GF-D8 (cell line): ENCODE measurements at regions not wholly inside any gene's neighbourhood (a gene's known extent, or its start where the extent isn't known, plus 50 kb on each side); places are given as distances from the start of the nearest gene placed in this dataset.
A peak's percentile ranks its signal among the peaks of the same experiment; 100 is the strongest.
"Not testable (repeated sequence)": the region's sequence is repeated elsewhere in the genome, so short reads cannot be mapped to it uniquely, and the experiment has no call there.

ENCODE experiments used
- DNase-seq: peaks from one replicate; lab custom pipeline; 2025; lab: John Stamatoyannopoulos, UW

GRCh38 chr10:78342827-78343653 is 309.4 kb downstream of the RPS24 start:
- DNase-seq = no peak

GRCh38 chr10:78344257-78344656 is 310.6 kb downstream of the RPS24 start:
- not testable (repeated sequence) for DNase-seq

GRCh38 chr10:78345515-78345914 is 311.9 kb downstream of the RPS24 start:
- not testable (repeated sequence) for DNase-seq

DNA sequence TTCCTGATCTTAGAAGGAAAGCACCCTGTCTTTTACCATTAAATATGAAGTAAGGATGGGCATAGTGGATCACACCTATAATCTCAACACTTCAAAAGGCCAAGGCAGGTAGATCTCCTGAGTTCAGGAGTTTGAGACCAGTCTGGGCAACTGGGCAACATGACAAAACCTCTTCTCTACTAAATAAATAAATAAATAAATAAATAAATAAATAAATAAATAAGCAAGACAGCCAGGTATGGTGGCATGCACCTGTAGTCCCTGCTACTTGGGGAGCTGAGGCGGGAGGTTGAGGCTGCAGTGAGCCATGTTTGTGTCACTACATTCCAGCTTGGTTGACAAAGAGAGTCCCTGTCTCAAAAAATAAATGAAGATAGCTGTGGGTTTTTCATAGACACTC is 313.1 kb downstream of the RPS24 start:
- DNase-seq = no peak

GRCh38 chr10:78348411-78349164 is 314.9 kb downstream of the RPS24 start:
- DNase-seq = no peak

- DNase-seq = no peak
These were observed 315.5 kb downstream of the RPS24 start for GRCh38 chr10:78349165-78349516.

DNA sequence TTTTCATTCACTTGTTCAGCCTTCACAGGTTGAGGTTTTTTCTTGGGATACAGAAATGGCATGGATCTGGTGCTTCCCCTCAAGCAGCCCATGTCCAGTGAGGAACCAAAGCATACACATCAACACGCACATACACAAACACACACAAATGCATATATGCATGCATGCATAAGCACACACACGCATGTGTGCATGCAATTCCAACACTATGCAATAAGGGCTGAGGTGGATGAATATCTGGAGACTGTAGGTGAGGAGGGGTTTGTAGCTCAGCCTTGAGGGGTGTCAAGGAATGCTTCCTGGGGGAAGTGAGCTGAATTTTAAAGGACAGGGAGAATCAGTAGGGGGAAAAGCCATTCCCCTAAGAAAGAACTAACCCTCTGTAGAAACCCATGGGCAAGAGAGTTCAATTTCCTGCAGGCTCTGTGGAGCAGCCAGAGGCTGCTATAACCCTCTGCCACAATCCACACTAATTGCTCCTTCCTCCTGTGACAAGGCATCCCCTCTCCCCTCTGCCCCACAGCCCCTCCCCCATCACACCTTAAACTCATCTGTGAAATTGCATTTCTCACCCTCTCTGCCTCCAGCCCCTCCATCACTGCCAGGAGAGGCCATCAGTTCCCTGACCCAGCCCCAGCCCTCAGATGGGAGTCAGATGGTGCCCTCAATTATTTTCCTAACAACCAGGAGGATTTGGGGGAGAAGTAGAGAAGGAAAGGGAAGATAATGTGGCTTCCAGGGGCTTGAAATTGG is 316.4 kb downstream of the RPS24 start:
- DNase-seq = no peak

- no peak for DNase-seq
These were observed 317.6 kb downstream of the RPS24 start for GRCh38 chr10:78351283-78351682.

GRCh38 chr10:78351809-78352208 is 318.1 kb downstream of the RPS24 start:
- no peak for DNase-seq

- no peak for DNase-seq
These were observed 320.0 kb downstream of the RPS24 start for GRCh38 chr10:78353636-78354035.

DNA sequence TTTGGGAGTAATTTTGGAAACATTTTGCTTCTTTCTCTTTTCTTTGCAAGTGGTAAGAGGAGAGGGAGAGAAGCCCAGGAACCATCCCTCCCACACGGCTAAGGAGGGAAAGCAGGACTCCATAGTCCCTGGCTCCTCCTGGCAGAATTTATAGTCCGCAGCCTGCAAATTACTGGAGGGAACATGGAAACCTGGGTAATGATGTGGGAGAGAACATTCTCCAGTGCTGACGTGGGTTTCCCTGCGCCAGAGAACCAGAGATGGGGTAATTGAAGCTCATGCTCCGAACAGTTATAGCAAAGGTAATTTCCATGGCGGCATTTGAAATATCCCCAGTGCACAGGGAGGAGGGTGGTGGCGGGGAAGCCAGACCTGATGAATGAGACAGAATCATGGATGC is 320.4 kb downstream of the RPS24 start:
- DNase-seq = no peak

DNA sequence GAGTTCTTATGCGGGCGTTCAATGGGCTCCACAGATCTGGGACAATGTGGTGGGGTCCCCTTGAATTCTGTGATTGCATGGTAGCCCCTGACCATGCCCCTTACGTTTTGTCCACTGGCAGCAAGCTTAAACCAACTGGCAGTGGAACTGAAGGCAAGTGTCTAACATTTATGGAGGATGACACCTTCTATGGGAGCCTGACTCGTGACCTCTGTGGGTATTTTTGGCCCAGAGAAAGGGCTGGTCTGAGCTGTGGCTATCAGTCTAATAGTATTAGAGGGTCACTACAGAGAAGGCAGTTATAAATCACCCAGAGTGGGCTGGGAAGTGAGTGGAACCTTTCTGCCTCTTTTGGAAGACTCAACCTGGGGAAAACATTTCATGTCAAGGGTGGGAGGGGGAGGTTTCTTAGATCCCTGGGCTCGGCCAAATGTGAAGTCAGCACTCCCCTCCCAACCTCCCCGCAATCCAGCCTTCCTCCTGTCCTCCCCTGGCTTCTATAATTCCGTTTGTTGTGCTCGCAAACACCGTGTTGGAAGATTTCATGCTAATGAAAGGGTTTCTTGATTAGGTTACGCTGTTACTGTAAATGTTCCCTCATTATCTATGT is 322.7 kb downstream of the RPS24 start:
- DNase-seq = no peak

DNA sequence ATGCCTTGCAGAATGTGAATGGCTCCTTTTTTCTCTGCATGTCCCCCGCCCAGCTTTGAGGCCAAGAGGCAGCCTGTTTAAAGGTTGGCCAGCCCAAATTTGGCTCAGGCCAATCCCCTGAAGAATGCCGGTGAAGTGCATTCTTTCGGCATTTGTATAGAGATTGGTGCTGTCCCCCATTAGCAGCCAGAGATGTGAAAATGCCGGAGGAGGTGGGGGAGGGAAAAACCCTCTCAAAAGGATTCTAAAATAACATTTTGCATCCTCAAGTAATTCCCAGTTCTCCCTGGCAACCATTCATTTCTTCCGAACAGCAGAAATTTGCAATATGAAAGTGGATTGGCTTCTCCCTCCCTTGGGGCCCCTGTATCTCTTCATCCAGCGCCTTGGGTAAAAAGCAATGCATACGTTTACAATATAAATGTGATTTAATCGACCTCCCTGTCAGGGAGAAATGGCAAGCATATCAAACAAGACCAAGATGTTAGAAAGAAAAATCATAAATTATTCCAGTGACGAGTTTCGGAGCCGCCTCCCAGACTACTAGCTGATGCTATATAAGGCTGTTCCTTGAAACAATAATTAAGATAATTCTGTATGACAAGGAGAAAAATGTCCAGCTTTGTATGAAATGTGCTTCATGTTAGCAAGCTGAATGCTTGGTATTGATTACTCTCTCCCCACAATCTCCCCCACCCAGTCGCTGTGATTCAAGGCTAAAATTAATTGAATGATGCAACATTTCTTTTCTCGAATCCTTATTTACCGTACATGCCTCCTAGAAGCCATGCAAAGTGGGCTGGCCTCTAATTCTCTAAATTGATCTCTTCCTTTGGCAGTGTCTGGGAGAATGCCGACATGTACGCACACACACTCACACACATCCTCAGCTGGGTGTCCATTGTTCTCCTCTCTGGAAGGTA is 323.7 kb downstream of the RPS24 start:
- DNase-seq = no peak

- DNase-seq = no peak
These were observed 324.7 kb downstream of the RPS24 start for GRCh38 chr10:78358351-78358750.

DNA sequence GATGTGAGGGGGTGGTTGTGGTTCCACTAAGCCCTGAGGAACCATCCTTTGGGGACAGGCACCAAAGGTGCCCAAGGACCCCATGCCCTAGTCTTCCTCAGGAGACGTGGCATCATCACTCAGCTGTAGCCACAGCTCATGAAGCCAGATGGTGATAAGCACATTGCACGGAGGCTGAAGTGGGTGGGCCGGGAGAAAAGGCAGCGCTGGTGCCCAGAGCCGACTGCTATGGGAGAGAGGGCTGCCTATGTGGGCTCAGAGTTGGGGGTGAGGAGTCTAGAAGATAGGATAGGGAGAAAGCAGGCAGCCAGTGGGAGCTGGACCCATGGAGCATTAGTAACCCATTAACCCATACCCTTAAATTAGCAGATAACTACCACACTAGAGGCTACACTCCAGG is 325.3 kb downstream of the RPS24 start:
- no peak for DNase-seq

DNA sequence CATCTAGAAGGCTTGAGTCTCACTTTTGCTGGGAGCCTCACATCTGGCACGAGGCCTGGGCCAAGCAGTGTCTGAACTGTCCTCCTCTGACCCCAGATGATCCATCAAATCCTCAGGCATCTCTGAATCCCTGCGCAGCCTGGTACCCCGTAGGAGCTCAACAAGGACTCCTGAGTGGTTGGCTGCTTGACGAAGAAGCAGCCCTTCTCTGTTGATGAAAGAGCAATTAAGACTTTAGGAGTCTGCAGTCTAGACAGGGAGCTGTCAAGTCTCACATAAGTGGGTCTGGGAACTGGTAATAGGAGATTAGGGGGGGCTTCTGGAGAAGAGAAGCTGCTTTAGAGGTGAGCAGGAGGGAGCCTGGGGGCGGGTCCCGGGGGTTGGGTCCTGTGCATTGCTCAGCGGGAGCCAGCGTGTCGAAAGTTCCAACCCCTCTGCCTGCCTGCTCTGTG is 326.0 kb downstream of the RPS24 start:
- DNase-seq = no peak

DNA sequence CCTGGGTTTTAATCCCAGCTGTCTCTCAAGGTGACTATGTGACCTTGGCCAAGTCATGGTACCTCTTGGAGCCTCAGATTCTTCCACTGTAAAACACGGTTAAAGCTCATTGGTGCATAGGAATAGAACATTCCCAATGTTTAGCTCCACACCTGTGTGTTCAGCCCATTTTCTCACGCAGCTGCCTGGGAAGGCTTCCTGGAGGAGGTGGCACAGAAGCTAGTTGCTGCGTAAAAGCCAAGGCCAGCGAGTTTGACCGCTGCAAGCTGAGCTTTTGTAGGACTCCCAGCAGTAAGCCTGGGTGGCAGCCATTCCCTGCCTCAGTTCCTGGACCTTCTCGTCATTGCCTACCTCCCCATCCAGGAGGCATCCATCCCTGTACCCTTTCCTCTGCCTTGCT is 326.6 kb downstream of the RPS24 start:
- DNase-seq = no peak

- DNase-seq = no peak
These were observed 327.4 kb downstream of the RPS24 start for GRCh38 chr10:78361031-78361430.

DNA sequence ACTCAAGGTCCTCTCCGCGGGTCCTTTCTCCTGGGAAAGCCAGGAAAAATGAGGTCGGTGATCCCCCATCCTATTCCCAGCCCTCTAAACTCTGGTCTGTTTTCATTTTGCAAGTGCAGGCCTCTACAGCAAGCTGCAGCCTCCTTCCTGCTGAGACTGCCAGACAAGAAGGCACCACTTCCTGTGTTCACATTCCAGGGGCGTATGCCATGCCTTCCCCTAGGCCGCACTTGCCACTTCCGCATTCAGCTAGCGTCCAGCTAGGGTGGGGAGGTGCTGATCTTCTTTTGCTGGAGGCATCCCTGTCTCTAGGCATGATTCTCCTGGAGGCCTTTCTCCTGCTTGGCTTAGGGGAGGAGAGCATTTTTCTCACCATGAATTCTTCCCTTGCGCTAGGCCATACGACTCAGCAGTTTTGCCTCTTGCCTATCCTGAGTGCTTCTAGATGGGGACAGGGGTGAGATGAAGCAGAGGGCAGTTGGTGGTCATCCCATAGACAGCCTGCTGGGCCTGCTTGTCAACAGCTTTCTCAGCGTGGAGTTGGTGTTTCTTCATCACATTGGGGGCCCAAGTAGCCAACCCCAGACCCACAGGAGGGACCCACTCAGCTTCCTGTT is 328.9 kb downstream of the RPS24 start:
- peak; percentile 65 for DNase-seq

DNA sequence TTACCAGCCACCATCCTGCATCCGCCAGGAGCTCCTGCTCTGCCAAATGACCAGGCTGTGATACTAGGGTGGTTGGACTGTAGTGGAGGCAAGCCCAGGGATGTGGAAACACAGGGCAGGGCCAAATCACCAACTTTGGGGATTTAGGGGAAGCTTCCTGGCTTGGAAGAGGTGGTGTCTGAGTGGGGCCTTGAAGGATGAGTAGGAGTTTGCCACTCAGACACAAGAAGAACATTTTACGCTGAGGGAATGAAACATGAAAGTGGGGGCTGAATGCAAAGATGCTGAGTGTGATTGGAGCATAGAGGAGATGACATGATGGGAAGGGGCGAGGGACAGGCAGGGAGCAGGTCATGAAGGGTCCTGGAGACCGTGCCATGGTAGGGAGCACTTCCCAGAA is 329.5 kb downstream of the RPS24 start:
- no peak for DNase-seq

DNA sequence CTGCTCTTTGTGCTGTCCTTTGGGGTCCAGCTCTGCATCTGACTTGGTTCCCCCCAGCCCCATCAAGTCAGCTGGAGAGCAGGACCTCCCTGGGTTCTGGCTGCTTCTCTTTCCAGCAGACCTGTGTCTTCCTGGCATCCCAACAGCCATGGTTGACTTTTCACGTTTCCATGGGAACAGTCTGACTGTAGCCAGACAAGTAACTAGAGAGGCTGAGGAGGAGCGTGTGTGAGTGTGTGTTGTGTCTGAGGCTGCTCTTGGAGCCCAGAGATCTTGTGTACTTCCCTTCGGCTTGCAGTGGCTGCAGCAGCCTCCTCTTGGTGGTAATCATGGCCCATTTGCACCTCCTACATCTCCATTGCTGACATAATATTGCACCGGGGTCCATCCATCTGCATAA is 332.0 kb downstream of the RPS24 start:
- no peak for DNase-seq
